KMS-11 (cell line): ENCODE measurements at regions not wholly inside any gene's neighbourhood (a gene's known extent, or its start where the extent isn't known, plus 50 kb on each side); places are given as distances from the start of the nearest gene placed in this dataset.

Source experiments
- H2AFZ ChIP-seq: fragments of 200-600 bp; sonication (generic); 2 replicates; pipeline ENCODE4 v1.6.1; 2016; ENCODE audit warnings: antibody characterized with exemption, mixed run types, low read depth
- H3K27ac ChIP-seq: fragments of 200-600 bp; sonication (generic); 2 replicates; pipeline ENCODE4 v1.6.1; 2016; ENCODE audit warnings: mild to moderate bottlenecking, mixed run types
- H3K27me3 ChIP-seq: fragments of 200-600 bp; sonication (generic); 2 replicates; pipeline ENCODE4 v1.6.1; 2017; ENCODE audit warnings: mild to moderate bottlenecking, low read depth, mixed run types, moderate library complexity; ENCODE audit not compliant: insufficient read depth
- H3K36me3 ChIP-seq: fragments of 200-600 bp; sonication (generic); 2 replicates; pipeline ENCODE4 v1.6.1; 2017; ENCODE audit warnings: mild to moderate bottlenecking, mixed run types; ENCODE audit not compliant: insufficient read depth
- H3K4me1 ChIP-seq: fragments of 200-600 bp; sonication (generic); 2 replicates; pipeline ENCODE4 v1.6.1; 2016; ENCODE audit warnings: mild to moderate bottlenecking, low read depth, mixed run types; ENCODE audit not compliant: poor library complexity, severe bottlenecking
- H3K4me2 ChIP-seq: fragments of 200-600 bp; sonication (generic); 2 replicates; pipeline ENCODE4 v1.7.0; 2016; ENCODE audit warnings: mild to moderate bottlenecking, mixed run types
- H3K4me3 ChIP-seq: fragments of 200-600 bp; sonication (generic); IDR thresholded peaks from 2 replicates; pipeline ENCODE4 v1.6.1; 2017; ENCODE audit warnings: low read depth, low read length, mixed read lengths; ENCODE audit not compliant: insufficient read depth
- H3K79me2 ChIP-seq: fragments of 200-600 bp; sonication (generic); 2 replicates; pipeline ENCODE4 v1.6.1; 2016; ENCODE audit warnings: low read depth, mixed run types; ENCODE audit not compliant: insufficient read depth
- H3K9ac ChIP-seq: fragments of 200-600 bp; sonication (generic); 2 replicates; pipeline ENCODE4 v1.6.1; 2016; ENCODE audit warnings: mild to moderate bottlenecking, mixed run types
- H4K20me1 ChIP-seq: fragments of 200-600 bp; sonication (generic); 2 replicates; pipeline ENCODE4 v1.6.1; 2016; ENCODE audit warnings: mild to moderate bottlenecking, mixed run types; ENCODE audit not compliant: insufficient read depth
- TF ChIP-seq, protein P1 (sequence below): fragments of 200-600 bp; sonication (generic); conservative IDR thresholded peaks from 2 replicates; pipeline ENCODE4 v1.6.1; 2017; ENCODE audit warnings: low read depth, mild to moderate bottlenecking, antibody characterized with exemption, low read length, moderate library complexity, mixed read lengths

DNA sequence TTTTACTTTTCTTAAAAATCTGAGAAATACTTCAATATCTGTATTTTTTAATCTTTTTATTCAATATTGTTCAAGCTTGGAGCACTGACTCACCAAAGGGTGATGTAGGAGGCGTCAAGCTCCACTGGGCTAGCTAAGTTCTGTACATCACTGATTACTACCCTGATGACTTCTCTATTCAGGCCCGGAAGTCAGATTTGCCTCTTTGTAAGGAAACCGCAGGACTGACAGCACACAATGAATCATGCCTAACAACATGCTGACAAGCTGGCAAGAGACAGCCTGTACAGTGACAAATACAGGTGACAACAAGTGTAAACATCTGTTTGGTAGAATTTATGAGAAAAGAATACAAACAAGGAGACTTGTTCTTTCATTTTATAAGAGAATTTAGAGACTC is 627.9 kb upstream of the RORB start:
- Histone ChIP-seq H3K4me3 (no peak overlapping the region), H3K27me3 (no peaks in the 10 kb centered on the region), H3K4me2 (no peak overlapping the region), H4K20me1 (no peaks in the 10 kb centered on the region), H3K4me1 (no peaks in the 10 kb centered on the region), H3K79me2 (no peaks in the 10 kb centered on the region), H3K9ac (no peak overlapping the region), H3K36me3 (no peaks in the 10 kb centered on the region), H3K27ac (no peak overlapping the region), H2AFZ (no peak overlapping the region)
- TF ChIP-seq, protein P1, sequence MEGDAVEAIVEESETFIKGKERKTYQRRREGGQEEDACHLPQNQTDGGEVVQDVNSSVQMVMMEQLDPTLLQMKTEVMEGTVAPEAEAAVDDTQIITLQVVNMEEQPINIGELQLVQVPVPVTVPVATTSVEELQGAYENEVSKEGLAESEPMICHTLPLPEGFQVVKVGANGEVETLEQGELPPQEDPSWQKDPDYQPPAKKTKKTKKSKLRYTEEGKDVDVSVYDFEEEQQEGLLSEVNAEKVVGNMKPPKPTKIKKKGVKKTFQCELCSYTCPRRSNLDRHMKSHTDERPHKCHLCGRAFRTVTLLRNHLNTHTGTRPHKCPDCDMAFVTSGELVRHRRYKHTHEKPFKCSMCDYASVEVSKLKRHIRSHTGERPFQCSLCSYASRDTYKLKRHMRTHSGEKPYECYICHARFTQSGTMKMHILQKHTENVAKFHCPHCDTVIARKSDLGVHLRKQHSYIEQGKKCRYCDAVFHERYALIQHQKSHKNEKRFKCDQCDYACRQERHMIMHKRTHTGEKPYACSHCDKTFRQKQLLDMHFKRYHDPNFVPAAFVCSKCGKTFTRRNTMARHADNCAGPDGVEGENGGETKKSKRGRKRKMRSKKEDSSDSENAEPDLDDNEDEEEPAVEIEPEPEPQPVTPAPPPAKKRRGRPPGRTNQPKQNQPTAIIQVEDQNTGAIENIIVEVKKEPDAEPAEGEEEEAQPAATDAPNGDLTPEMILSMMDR, result no peak

DNA sequence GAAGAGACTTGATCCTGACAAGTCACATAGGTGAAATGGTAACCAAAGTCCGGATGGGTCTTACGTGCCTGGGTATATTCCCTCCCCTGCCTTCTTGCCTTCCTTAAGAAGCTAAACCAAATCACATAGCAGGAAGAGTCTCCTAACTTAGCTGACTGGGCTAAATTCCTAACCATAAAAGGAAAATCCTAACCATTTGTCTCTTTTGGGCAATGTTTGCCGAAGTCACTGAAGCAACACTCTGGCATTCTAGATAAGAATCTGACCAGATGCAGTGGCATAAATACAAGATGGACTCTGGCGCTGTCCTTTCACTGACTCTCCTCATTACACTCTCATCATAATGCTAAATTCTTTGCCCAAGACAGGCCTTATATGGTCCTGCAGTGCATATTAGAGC is 625.5 kb upstream of the RORB start:
- Histone ChIP-seq H3K79me2 (no peaks in the 10 kb centered on the region), H4K20me1 (no peaks in the 10 kb centered on the region), H3K36me3 (no peaks in the 10 kb centered on the region), H2AFZ (no peak overlapping the region), H3K27me3 (no peaks in the 10 kb centered on the region), H3K9ac (no peak overlapping the region), H3K4me3 (no peak overlapping the region), H3K4me1 (no peaks in the 10 kb centered on the region), H3K27ac (no peak overlapping the region), H3K4me2 (no peak overlapping the region)
- TF ChIP-seq, protein P1, result no peak

DNA sequence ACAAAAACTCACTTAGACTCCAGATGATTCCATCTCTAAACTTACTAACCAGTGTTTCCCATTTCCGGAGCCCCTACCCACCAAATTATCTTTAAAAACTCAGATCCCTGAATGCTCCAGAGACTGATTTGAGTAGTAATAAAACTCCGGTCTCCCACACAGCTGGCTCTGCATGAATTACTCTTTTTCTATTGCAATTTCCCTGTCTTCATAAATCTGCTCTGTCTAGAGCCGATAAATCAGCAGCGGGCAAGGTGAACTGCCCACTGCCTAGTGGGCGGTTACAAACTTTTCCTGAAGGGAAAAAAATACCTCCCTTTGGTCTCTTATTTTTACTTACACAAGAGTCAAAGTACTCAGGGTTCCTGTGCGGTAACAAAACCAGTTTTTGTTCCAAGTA is 624.4 kb upstream of the RORB start:
- Histone ChIP-seq H3K27me3 (no peaks in the 10 kb centered on the region), H4K20me1 (no peaks in the 10 kb centered on the region), H3K36me3 (no peaks in the 10 kb centered on the region), H3K4me1 (no peaks in the 10 kb centered on the region), H3K9ac (no peak overlapping the region), H3K4me3 (no peak overlapping the region), H2AFZ (no peak overlapping the region), H3K4me2 (no peak overlapping the region), H3K79me2 (no peaks in the 10 kb centered on the region), H3K27ac (no peak overlapping the region)
- TF ChIP-seq, protein P1, result no peak

DNA sequence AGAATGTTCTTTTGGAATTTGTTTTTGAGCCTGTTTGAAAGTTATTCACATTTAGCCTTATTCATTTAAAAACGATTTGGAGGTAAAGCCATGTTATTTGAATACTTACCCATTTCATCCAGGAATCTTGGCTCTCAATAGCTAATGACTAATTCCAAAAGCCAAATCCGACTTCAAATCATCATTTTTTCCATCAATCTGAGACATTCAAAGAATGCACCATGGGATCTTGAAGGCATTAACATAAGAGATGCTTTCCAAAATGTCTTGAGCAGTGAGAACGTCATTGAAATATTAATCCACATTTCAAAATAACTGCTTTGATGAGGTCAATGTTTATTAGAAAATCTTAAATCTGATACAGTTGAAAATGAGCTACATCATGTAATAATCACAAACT is 617.0 kb upstream of the RORB start:
- Histone ChIP-seq H3K36me3 (no peaks in the 10 kb centered on the region), H3K4me2 (no peak overlapping the region), H3K9ac (no peak overlapping the region), H3K4me3 (no peak overlapping the region), H3K27me3 (no peaks in the 10 kb centered on the region), H2AFZ (no peak overlapping the region), H3K79me2 (no peaks in the 10 kb centered on the region), H3K27ac (no peak overlapping the region), H3K4me1 (no peaks in the 10 kb centered on the region), H4K20me1 (no peaks in the 10 kb centered on the region)
- TF ChIP-seq, protein P1, result no peak

DNA sequence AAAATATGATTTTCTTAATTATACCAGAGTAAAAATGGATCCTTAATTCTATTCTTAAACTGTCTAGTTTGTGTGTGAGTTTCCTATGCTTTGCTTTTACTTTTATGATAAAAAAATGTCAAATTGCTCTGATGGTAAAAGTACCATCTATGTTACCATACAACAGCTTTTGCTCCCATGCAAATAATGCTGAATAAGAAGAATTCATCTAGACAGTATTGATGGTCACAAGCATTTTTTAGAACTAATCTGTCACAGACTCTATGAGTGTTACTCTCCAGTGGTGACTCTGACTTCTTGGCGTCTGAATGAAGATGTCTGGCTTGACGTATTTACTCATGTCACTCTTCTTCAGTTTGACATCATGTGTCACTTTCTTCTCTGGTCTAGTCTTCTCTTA is 608.1 kb upstream of the RORB start:
- TF ChIP-seq, protein P1, result no peak
- H3K9ac ChIP-seq, result no peak overlapping the region
- no peaks in the 10 kb centered on the region for H3K79me2 ChIP-seq
- no peaks in the 10 kb centered on the region for H4K20me1 ChIP-seq
- H3K4me1 ChIP-seq, result no peaks in the 10 kb centered on the region
- no peak overlapping the region for H3K27ac ChIP-seq
- H3K36me3 ChIP-seq, result no peaks in the 10 kb centered on the region
- H3K27me3 ChIP-seq, result no peaks in the 10 kb centered on the region
- H2AFZ ChIP-seq, result no peak overlapping the region
- H3K4me3 ChIP-seq, result no peak overlapping the region
- H3K4me2 ChIP-seq, result no peak overlapping the region
